NCI-H2107 (cell line): ENCODE measurements at regions not wholly inside any gene's neighbourhood (a gene's known extent, or its start where the extent isn't known, plus 50 kb on each side); places are given as distances from the start of the nearest gene placed in this dataset.

Source experiments
- DNase-seq: peaks from one replicate; lab custom pipeline; 2025; lab: John Stamatoyannopoulos, UW

- no peak for DNase-seq
These were observed 88.5 kb upstream of the HMCN1 start for GRCh38 chr1:185645686-185646085.

GRCh38 chr1:185645162-185645640, 89.0 kb upstream of the HMCN1 start:
- DNase-seq = no peak

- DNase-seq = no peak
These were observed 89.7 kb upstream of the HMCN1 start for GRCh38 chr1:185644531-185644930.

GRCh38 chr1:185636848-185637247, 97.3 kb upstream of the HMCN1 start:
- no peak for DNase-seq

GRCh38 chr1:185634704-185635103, 99.5 kb upstream of the HMCN1 start:
- DNase-seq = no peak

GRCh38 chr1:185632659-185633423, 101.3 kb upstream of the HMCN1 start:
- DNase-seq = no peak

- DNase-seq = no peak
These were observed 102.3 kb upstream of the HMCN1 start for GRCh38 chr1:185631843-185632242.

- DNase-seq = no peak
These were observed 106.3 kb upstream of the HMCN1 start for GRCh38 chr1:185627761-185628501.

GRCh38 chr1:185627171-185627570, 107.0 kb upstream of the HMCN1 start:
- DNase-seq = no peak

- no peak for DNase-seq
These were observed 107.8 kb upstream of the HMCN1 start for GRCh38 chr1:185626344-185626743.

- no peak for DNase-seq
These were observed 123.2 kb upstream of the HMCN1 start for GRCh38 chr1:185610954-185611353.

- DNase-seq = no peak
These were observed 126.0 kb upstream of the HMCN1 start for GRCh38 chr1:185608177-185608576.

- no peak for DNase-seq
These were observed 131.0 kb upstream of the HMCN1 start for GRCh38 chr1:185603158-185603557.

GRCh38 chr1:185601189-185601588, 133.0 kb upstream of the HMCN1 start:
- no peak for DNase-seq

- no peak for DNase-seq
These were observed 133.6 kb upstream of the HMCN1 start for GRCh38 chr1:185600641-185601040.

- DNase-seq = no peak
These were observed 135.9 kb upstream of the HMCN1 start for GRCh38 chr1:185598332-185598731.

- DNase-seq = no peak
These were observed 138.1 kb upstream of the HMCN1 start for GRCh38 chr1:185595835-185596667.

- DNase-seq = no peak
These were observed 139.3 kb upstream of the HMCN1 start for GRCh38 chr1:185594786-185595410.

- no peak for DNase-seq
These were observed 140.9 kb upstream of the HMCN1 start for GRCh38 chr1:185593271-185593670.

- no peak for DNase-seq
These were observed 148.4 kb upstream of the HMCN1 start for GRCh38 chr1:185585770-185586169.

- no peak for DNase-seq
These were observed 152.0 kb upstream of the HMCN1 start for GRCh38 chr1:185581961-185582725.
